Astrocyte of the cerebellum (primary cell): ENCODE measurements at regions not wholly inside any gene's neighbourhood (a gene's known extent, or its start where the extent isn't known, plus 50 kb on each side); places are given as distances from the start of the nearest gene placed in this dataset.
A peak's percentile ranks its signal among the peaks of the same experiment; 100 is the strongest.

ENCODE experiments used
- DNase-seq: peaks from one replicate; pipeline ENCODE4 v3.0.0-alpha.2; 2011; ENCODE audit warnings: low read depth
- H3K4me3 ChIP-seq: 2 replicates; pipeline ENCODE4 v1.5.1; 2011; ENCODE audit warnings: mild to moderate bottlenecking, low read depth, low read length, moderate library complexity
- CTCF ChIP-seq: IDR thresholded peaks from 2 replicates; pipeline ENCODE4 v1.5.1; 2012; ENCODE audit warnings: low read length, low read depth, moderate library complexity, mild to moderate bottlenecking; ENCODE audit errors: missing control alignments
- in situ Hi-C: cut with HindIII; loops from 2 replicates; pipeline ENCODE4 v1.10.0; 2017; ENCODE audit warnings: low sequenced_read_pairs

- no peak overlapping the region for H3K4me3 ChIP-seq
- in situ Hi-C loops: no loop called here
- TF ChIP-seq CTCF: peak; percentile 66
- no peak for DNase-seq
These were observed 67.9 kb upstream of the PRKCQ start for GRCh38 chr10:6647811-6648526.

GRCh38 chr10:6643962-6644361, 63.9 kb upstream of the PRKCQ start:
- no peak for TF ChIP-seq CTCF
- no peak overlapping the region for H3K4me3 ChIP-seq
- in situ Hi-C loops: no loop called here
- DNase-seq: no peak

GRCh38 chr10:6642876-6643275, 62.8 kb upstream of the PRKCQ start:
- TF ChIP-seq CTCF: no peak
- DNase-seq: no peak
- in situ Hi-C loops: no loop called here

GRCh38 chr10:6640433-6641040, 60.5 kb upstream of the PRKCQ start:
- in situ Hi-C loops: no loop called here
- no peak for DNase-seq
- no peak overlapping the region for H3K4me3 ChIP-seq
- TF ChIP-seq CTCF: no peak

More at GRCh38 chr10:6642876-6643275, 62.8 kb upstream of the PRKCQ start:
- no peak overlapping the region for H3K4me3 ChIP-seq

GRCh38 chr10:6637053-6637452, 57.0 kb upstream of the PRKCQ start:
- DNase-seq: no peak
- H3K4me3 ChIP-seq: no peak overlapping the region
- in situ Hi-C loops: no loop called here
- no peak for TF ChIP-seq CTCF

GRCh38 chr10:6635784-6636183, 55.7 kb upstream of the PRKCQ start:
- H3K4me3 ChIP-seq: no peak overlapping the region
- no peak for TF ChIP-seq CTCF
- DNase-seq: no peak
- in situ Hi-C loops: no loop called here
